Activated T-helper 1 cell treated with anti-CD3 and anti-CD28 coated beads, Interleukin-2, amount 50 U/mL, for 16 hours (primary cell): ENCODE measurements at regions not wholly inside any gene's neighbourhood (a gene's known extent, or its start where the extent isn't known, plus 50 kb on each side); places are given as distances from the start of the nearest gene placed in this dataset.

ENCODE experiments used
- DNase-seq, 2 donors: peaks; one replicate each; pipeline ENCODE4 v3.0.0-alpha.2; 2020; ENCODE audit warnings: low read depth in 1 of 2, low spot score in 1 of 2

- DNase-seq: no peak
Observed at GRCh38 chr18:5091741-5092140, 105.3 kb downstream of the AKAIN1 start.

- no peak for DNase-seq
Observed at GRCh38 chr18:5075297-5075696, 121.8 kb downstream of the AKAIN1 start.

- DNase-seq: no peak
Observed at GRCh38 chr18:5073026-5073944, 123.8 kb downstream of the AKAIN1 start.

- no peak for DNase-seq
Observed at GRCh38 chr18:5068851-5069250, 128.2 kb downstream of the AKAIN1 start.

GRCh38 chr18:5066380-5066977 lies 130.6 kb downstream of the AKAIN1 start:
- no peak for DNase-seq

GRCh38 chr18:5065615-5066014 lies 131.4 kb downstream of the AKAIN1 start:
- no peak for DNase-seq

- DNase-seq: no peak
Observed at GRCh38 chr18:5064841-5065370, 132.2 kb downstream of the AKAIN1 start.

- DNase-seq: no peak
Observed at GRCh38 chr18:5061785-5062184, 135.3 kb downstream of the AKAIN1 start.

GRCh38 chr18:5060543-5060942 lies 136.5 kb downstream of the AKAIN1 start:
- no peak for DNase-seq

GRCh38 chr18:5059696-5060032 lies 137.4 kb downstream of the AKAIN1 start:
- DNase-seq: no peak

- no peak for DNase-seq
Observed at GRCh38 chr18:5058768-5059695, 138.0 kb downstream of the AKAIN1 start.

- DNase-seq: peak in 1 of 2 donors; percentile 6
Observed at GRCh38 chr18:5057386-5058348, 139.4 kb downstream of the AKAIN1 start.

- DNase-seq: no peak
Observed at GRCh38 chr18:5052491-5052890, 144.6 kb downstream of the AKAIN1 start.

- no peak for DNase-seq
Observed at GRCh38 chr18:5051207-5051606, 145.8 kb downstream of the AKAIN1 start.

GRCh38 chr18:5049124-5049523 lies 147.9 kb downstream of the AKAIN1 start:
- no peak for DNase-seq

- DNase-seq: no peak
Observed at GRCh38 chr18:5040476-5040875, 156.6 kb downstream of the AKAIN1 start.

GRCh38 chr18:5036523-5036922 lies 160.5 kb downstream of the AKAIN1 start:
- DNase-seq: no peak

- no peak for DNase-seq
Observed at GRCh38 chr18:5031216-5031615, 165.8 kb downstream of the AKAIN1 start.

- no peak for DNase-seq
Observed at GRCh38 chr18:5030636-5031035, 166.4 kb downstream of the AKAIN1 start.

GRCh38 chr18:5029592-5029991 lies 167.5 kb downstream of the AKAIN1 start:
- no peak for DNase-seq
